Body of pancreas (tissue), 4 donors: ENCODE measurements at regions not wholly inside any gene's neighbourhood (a gene's known extent, or its start where the extent isn't known, plus 50 kb on each side); places are given as distances from the start of the nearest gene placed in this dataset.

Source experiments
- POLR2A ChIP-seq, 3 donors: fragments of 450-650 bp; IDR thresholded peaks; one replicate each; pipeline ENCODE4 v1.6.1; 2016; ENCODE audit warnings: antibody characterized with exemption in 3 of 3, mild to moderate bottlenecking in 2 of 3
- TF ChIP-seq, protein P1 (sequence below), 7 experiments: fragments of 450-650 bp in 4 of 7; fragments of 200-600 bp in 3 of 7; sonication (generic) in 3 of 7; IDR thresholded peaks; one replicate each; pipeline ENCODE4 v1.5.1; 2016 to 2019; ENCODE audit warnings: antibody characterized with exemption in 7 of 7

DNA sequence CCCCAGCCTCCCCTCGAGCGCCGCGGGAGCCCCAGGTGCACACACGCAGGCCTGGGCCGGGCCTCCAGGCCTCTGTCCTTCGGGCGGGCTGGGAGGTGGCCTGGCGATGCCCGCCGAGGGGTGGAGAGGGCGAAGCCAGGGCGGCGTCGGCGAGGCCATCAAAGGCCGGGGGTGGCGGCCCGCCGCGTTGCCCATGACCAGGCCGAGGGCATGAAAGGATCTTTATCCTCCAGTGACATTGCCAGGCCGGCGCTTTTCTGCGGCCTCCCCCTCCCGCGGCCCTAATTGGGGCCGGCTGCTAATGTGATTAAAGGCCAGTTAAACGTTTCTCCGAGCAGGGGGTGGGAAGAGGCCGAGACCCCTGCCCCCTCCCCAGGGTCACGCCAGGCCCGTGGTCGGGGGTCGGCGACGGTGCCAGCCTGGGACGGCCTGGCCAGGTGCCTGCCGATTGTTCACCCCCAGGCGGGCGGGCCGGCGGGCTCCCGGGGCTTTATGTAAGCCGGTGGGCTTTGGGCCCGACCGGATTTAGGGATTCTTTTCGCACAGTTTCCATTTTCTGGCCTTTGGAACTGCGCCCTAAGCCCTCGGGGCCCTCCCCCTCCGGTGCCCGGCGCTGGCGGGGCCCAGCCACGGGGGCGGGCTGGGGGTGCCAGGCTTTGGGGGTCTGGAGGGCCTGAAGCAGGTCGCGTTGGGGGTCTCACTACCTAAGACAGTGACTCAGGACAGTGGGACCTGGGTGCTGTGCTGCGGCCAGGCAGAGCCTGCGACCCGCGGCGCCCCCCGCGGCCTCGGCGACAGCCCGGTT is 103.2 kb upstream of the DIO3 start:
- no peak for TF ChIP-seq POLR2A (IDR thresholded peaks at IDR 0.05)
- TF ChIP-seq, protein P1, sequence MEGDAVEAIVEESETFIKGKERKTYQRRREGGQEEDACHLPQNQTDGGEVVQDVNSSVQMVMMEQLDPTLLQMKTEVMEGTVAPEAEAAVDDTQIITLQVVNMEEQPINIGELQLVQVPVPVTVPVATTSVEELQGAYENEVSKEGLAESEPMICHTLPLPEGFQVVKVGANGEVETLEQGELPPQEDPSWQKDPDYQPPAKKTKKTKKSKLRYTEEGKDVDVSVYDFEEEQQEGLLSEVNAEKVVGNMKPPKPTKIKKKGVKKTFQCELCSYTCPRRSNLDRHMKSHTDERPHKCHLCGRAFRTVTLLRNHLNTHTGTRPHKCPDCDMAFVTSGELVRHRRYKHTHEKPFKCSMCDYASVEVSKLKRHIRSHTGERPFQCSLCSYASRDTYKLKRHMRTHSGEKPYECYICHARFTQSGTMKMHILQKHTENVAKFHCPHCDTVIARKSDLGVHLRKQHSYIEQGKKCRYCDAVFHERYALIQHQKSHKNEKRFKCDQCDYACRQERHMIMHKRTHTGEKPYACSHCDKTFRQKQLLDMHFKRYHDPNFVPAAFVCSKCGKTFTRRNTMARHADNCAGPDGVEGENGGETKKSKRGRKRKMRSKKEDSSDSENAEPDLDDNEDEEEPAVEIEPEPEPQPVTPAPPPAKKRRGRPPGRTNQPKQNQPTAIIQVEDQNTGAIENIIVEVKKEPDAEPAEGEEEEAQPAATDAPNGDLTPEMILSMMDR (IDR thresholded peaks at IDR 0.05) = no peak
